ENCODE measurements at regions not wholly inside any gene's neighbourhood (a gene's known extent, or its start where the extent isn't known, plus 50 kb on each side); places are given as distances from the start of the nearest gene placed in this dataset.

DNA sequence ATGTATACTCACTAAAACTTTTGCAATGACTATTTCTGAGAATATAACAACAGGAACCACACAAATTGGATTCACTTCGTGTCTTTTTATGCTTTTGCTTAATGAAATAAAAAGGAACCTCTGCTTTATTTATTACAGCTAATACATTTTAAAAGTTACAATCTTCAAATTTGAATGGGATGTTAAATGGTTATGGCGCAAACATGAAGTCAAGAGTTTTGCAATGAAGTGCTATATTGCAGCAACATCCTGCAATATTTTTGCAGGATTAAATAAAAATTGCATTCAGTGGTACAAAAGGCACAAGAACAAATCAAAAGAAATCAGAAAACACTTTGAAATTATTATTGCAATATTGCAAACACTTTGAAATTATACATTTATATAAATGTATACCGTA lies 1519.0 kb upstream of the MIR17HG start:
- TF ChIP-seq, protein P1, sequence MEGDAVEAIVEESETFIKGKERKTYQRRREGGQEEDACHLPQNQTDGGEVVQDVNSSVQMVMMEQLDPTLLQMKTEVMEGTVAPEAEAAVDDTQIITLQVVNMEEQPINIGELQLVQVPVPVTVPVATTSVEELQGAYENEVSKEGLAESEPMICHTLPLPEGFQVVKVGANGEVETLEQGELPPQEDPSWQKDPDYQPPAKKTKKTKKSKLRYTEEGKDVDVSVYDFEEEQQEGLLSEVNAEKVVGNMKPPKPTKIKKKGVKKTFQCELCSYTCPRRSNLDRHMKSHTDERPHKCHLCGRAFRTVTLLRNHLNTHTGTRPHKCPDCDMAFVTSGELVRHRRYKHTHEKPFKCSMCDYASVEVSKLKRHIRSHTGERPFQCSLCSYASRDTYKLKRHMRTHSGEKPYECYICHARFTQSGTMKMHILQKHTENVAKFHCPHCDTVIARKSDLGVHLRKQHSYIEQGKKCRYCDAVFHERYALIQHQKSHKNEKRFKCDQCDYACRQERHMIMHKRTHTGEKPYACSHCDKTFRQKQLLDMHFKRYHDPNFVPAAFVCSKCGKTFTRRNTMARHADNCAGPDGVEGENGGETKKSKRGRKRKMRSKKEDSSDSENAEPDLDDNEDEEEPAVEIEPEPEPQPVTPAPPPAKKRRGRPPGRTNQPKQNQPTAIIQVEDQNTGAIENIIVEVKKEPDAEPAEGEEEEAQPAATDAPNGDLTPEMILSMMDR (IDR thresholded peaks at IDR 0.05; ENCODE audit: low read depth, low read length), result no peak
- no peak for TF ChIP-seq EZH2phosphoT487 (IDR thresholded peaks at IDR 0.05; ENCODE audit: low read depth)

Measured in OCI-LY3 (cell line).